NOMO-1 treated with dmso at 0.1 percent for 144 hours (cell line): ENCODE measurements at regions not wholly inside any gene's neighbourhood (a gene's known extent, or its start where the extent isn't known, plus 50 kb on each side); places are given as distances from the start of the nearest gene placed in this dataset.
"Not testable (repeated sequence)": the region's sequence is repeated elsewhere in the genome, so short reads cannot be mapped to it uniquely, and the experiment has no call there.

ENCODE experiments used
- DNase-seq: peaks from one replicate; lab custom pipeline; 2025; ENCODE audit not compliant: unreplicated experiment; lab: John Stamatoyannopoulos, UW

GRCh38 chr12:46884362-46884761, 58.6 kb upstream of the SLC38A4 start:
- no peak for DNase-seq

GRCh38 chr12:46886541-46887041, 60.8 kb upstream of the SLC38A4 start:
- no peak for DNase-seq

- DNase-seq, result no peak
Observed at GRCh38 chr12:46887870-46888269, 62.1 kb upstream of the SLC38A4 start.

GRCh38 chr12:46888568-46888967, 62.8 kb upstream of the SLC38A4 start:
- no peak for DNase-seq

- no peak for DNase-seq
Observed at GRCh38 chr12:46891306-46891705, 65.5 kb upstream of the SLC38A4 start.

- DNase-seq, result no peak
Observed at GRCh38 chr12:46892034-46892705, 66.4 kb upstream of the SLC38A4 start.

- no peak for DNase-seq
Observed at GRCh38 chr12:46892887-46893286, 67.1 kb upstream of the SLC38A4 start.

- no peak for DNase-seq
Observed at GRCh38 chr12:46893434-46893833, 67.6 kb upstream of the SLC38A4 start.

GRCh38 chr12:46895726-46896125, 69.9 kb upstream of the SLC38A4 start:
- no peak for DNase-seq

GRCh38 chr12:46896680-46897079, 70.9 kb upstream of the SLC38A4 start:
- no peak for DNase-seq

GRCh38 chr12:46898152-46898931, 72.5 kb upstream of the SLC38A4 start:
- no peak for DNase-seq

- DNase-seq, result no peak
Observed at GRCh38 chr12:46898989-46899388, 73.2 kb upstream of the SLC38A4 start.

- DNase-seq, result no peak
Observed at GRCh38 chr12:46900734-46901463, 75.1 kb upstream of the SLC38A4 start.

GRCh38 chr12:46901464-46902205, 75.8 kb upstream of the SLC38A4 start:
- no peak for DNase-seq

GRCh38 chr12:46903058-46903457, 77.3 kb upstream of the SLC38A4 start:
- DNase-seq, result no peak

GRCh38 chr12:46904406-46905238, 78.8 kb upstream of the SLC38A4 start:
- no peak for DNase-seq

- not testable (repeated sequence) for DNase-seq
Observed at GRCh38 chr12:46905239-46905627, 79.4 kb upstream of the SLC38A4 start.

GRCh38 chr12:46907791-46908190, 82.0 kb upstream of the SLC38A4 start:
- no peak for DNase-seq

- DNase-seq, result no peak
Observed at GRCh38 chr12:46908236-46908935, 82.6 kb upstream of the SLC38A4 start.
